Esophagus (tissue), 2 donors: ENCODE measurements at regions not wholly inside any gene's neighbourhood (a gene's known extent, or its start where the extent isn't known, plus 50 kb on each side); places are given as distances from the start of the nearest gene placed in this dataset.

Source experiments
- H3K27ac ChIP-seq, 2 donors: one replicate each; pipeline ENCODE4 v1.5.1; 2013; ENCODE audit warnings: low read depth in 2 of 2, mild to moderate bottlenecking in 2 of 2, inconsistent platforms in 1 of 2, low read length in 1 of 2, moderate library complexity in 1 of 2
- H3K27me3 ChIP-seq, 2 donors: one replicate each; pipeline ENCODE4 v1.6.1; 2013; ENCODE audit warnings: low read length in 2 of 2, control low read depth in 1 of 2, mild to moderate bottlenecking in 1 of 2; ENCODE audit not compliant: insufficient read depth in 2 of 2, control insufficient read depth in 1 of 2
- H3K36me3 ChIP-seq, 2 donors: one replicate each; pipeline ENCODE4 v1.6.1; 2013; ENCODE audit warnings: low read length in 1 of 2; ENCODE audit not compliant: control insufficient read depth in 2 of 2, insufficient read depth in 2 of 2
- H3K4me1 ChIP-seq, 2 donors: one replicate each; pipeline ENCODE4 v1.6.1; 2013; ENCODE audit warnings: low read length in 1 of 2; ENCODE audit not compliant: control insufficient read depth in 2 of 2, insufficient read depth in 2 of 2
- H3K4me3 ChIP-seq, 2 donors: one replicate each; pipeline ENCODE4 v1.5.1; 2013; ENCODE audit warnings: low read length in 2 of 2, mild to moderate bottlenecking in 2 of 2, low read depth in 1 of 2, moderate library complexity in 1 of 2
- H3K9me3 ChIP-seq, 2 donors: one replicate each; pipeline ENCODE4 v1.6.1; 2013; ENCODE audit warnings: mild to moderate bottlenecking in 2 of 2, low read depth in 1 of 2, low read length in 1 of 2, moderate library complexity in 1 of 2; ENCODE audit not compliant: control insufficient read depth in 2 of 2, insufficient read depth in 1 of 2
- WGBS, 2 donors: extraction: QIAGEN DNeasy Blood & Tissue Kit; methylation state at CpG; one replicate each; pipeline ENCODE4 v1.1.7; 2013; 5-methylcytosine and 5-hydroxymethylcytosine counted together
- donor health status: healthy with polysubstance abuse.
- donor health status: Bipolar disorder and iron deficiency.

DNA sequence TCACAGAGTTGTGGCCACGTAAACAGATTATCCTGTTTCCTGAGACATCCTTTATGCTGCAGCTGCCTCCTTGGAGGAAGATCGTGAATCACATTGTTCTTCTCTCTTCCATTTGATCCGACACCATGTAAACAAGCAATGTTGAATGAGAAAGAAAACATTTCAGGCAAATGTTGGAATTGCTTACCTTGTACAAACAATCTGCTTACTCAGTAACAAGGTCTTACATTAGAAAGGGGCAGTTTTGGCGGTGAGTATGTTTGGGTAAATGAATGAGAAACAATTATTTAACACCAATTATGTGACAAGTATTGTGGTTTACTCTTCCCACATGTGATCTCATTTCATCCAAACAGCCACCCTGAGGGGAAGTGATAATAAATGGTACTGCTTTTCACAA, 637.8 kb downstream of the RAB28 start:
- Histone ChIP-seq H3K36me3 (no peaks in the 10 kb centered on the region), H3K4me1 (no peaks in the 10 kb centered on the region), H3K27ac (no peak overlapping the region), H3K9me3 (no peaks in the 10 kb centered on the region), H3K27me3 (no peaks in the 10 kb centered on the region), H3K4me3 (no peak overlapping the region)
- 39 to 50% methylated on average over 4 of the region's 4 CpGs for WGBS, 2 donors

GRCh38 chr4:12844141-12844540, 640.0 kb downstream of the RAB28 start:
- H3K36me3 ChIP-seq, result no peaks in the 10 kb centered on the region
- H3K4me1 ChIP-seq, result no peaks in the 10 kb centered on the region
- no peak overlapping the region for H3K27ac ChIP-seq
- no peaks in the 10 kb centered on the region for H3K9me3 ChIP-seq
- no peaks in the 10 kb centered on the region for H3K27me3 ChIP-seq
- 85 to 86% methylated on average over 2 of the region's 2 CpGs for WGBS, 2 donors
- H3K4me3 ChIP-seq, result no peak overlapping the region

DNA sequence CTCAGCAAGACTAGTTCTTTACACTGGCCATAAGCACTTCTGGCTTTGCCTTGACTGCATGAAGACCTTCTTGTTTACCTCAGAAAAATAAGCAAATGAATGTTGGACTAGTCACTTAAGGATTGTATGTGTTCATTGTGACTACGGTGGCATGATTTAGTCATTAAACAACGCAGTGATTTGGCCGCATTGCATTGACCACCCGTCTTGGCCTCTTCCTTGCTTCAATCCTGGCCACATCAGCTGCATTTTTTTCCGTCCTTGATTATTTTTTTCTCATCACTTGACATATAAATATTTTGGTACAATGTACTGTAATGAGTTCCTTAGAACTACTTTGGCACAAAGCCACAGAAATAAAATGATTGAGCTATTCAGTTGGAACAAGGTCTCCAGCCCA, 656.2 kb downstream of the RAB28 start:
- H3K9me3 ChIP-seq, result no peaks in the 10 kb centered on the region
- no peaks in the 10 kb centered on the region for H3K36me3 ChIP-seq
- 65 to 71% methylated on average over 5 of the region's 5 CpGs for whole genome bisulfite sequencing, 2 donors
- H3K27me3 ChIP-seq, result no peaks in the 10 kb centered on the region
- H3K4me3 ChIP-seq, result no peak overlapping the region
- no peak overlapping the region for H3K27ac ChIP-seq
- no peaks in the 10 kb centered on the region for H3K4me1 ChIP-seq

GRCh38 chr4:12791536-12791935, 692.6 kb downstream of the RAB28 start:
- WGBS, 2 donors, result 55 to 62% methylated on average over 4 of the region's 4 CpGs
- Histone ChIP-seq H3K27me3 (no peaks in the 10 kb centered on the region), H3K36me3 (no peaks in the 10 kb centered on the region), H3K27ac (no peak overlapping the region), H3K9me3 (peaks cover 3 to 8% of the 10 kb centered on the region in 2 donors), H3K4me1 (no peaks in the 10 kb centered on the region), H3K4me3 (no peak overlapping the region)

GRCh38 chr4:12787261-12787660, 696.9 kb downstream of the RAB28 start:
- no peak overlapping the region for H3K27ac ChIP-seq
- 83% methylated on average over 1 of the region's 1 CpG for WGBS, 2 donors
- no peaks in the 10 kb centered on the region for H3K36me3 ChIP-seq
- H3K4me1 ChIP-seq, result no peaks in the 10 kb centered on the region
- H3K4me3 ChIP-seq, result no peak overlapping the region
- H3K27me3 ChIP-seq, result no peaks in the 10 kb centered on the region
- H3K9me3 ChIP-seq, result peaks cover 3 to 9% of the 10 kb centered on the region in 2 donors

DNA sequence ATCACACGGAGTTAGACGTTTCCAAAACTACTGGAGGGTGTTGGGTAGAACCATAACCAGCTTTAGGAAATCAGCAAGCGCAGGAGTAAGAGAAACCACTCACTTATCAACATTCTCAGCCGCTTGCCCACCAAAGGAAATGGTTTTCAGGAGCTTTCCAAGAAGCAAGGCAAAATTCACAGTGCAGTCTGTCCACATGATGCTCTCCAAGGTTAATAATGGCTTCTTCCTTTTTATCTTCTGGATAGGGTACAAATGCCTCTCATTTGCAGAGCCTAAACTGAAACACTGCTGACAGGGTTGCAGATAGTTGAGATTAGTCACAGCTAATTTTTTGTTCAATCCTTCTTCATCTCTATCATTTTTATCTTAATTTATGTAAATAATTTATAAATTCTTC, 705.4 kb downstream of the RAB28 start:
- H3K27ac ChIP-seq, result no peak overlapping the region
- H3K36me3 ChIP-seq, result no peaks in the 10 kb centered on the region
- no peaks in the 10 kb centered on the region for H3K9me3 ChIP-seq
- H3K4me1 ChIP-seq, result no peaks in the 10 kb centered on the region
- H3K4me3 ChIP-seq, result no peak overlapping the region
- 76 to 80% methylated on average over 4 of the region's 4 CpGs for WGBS, 2 donors
- no peaks in the 10 kb centered on the region for H3K27me3 ChIP-seq

DNA sequence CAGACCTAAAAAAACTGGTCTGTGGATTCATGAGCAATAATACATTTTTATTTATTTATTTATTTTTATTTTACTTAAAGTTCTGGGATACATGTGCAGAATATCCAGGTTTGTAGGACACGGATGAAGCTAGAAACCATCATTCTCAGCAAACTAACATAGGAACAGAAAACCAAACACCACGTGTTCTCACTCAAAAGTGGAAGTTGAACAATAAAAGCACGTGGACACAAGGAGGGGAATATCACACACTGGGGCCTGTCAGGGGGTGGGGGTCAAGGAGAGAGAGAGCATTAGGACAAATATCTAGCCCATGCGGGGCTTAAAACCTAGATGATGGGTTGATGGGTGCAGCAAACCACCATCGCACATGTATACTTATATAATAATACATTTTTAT, 705.9 kb downstream of the RAB28 start:
- no peaks in the 10 kb centered on the region for H3K27me3 ChIP-seq
- H3K4me3 ChIP-seq, result no peak overlapping the region
- no peaks in the 10 kb centered on the region for H3K9me3 ChIP-seq
- no peak overlapping the region for H3K27ac ChIP-seq
- 77 to 84% methylated on average over 5 of the region's 5 CpGs for WGBS, 2 donors
- no peaks in the 10 kb centered on the region for H3K4me1 ChIP-seq
- no peaks in the 10 kb centered on the region for H3K36me3 ChIP-seq

DNA sequence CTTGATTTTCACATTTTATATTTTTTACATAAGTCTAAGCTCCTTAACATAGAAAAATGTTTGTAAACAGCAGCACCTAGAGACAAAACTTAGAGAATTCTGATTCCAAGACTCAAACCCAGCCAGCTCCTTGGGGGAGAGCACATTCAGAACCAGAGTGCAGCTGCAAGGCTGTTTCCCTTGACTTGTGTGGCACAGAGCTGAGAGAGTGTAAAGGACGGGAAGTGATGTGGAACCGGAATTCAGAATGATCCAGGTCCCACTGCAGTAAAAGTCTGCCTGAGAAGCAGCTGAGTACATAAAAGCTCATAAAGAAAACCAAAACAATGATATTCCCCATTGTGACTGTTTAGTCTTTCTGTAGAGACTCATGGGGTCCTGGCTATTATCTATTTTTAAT, 713.8 kb downstream of the RAB28 start:
- Histone ChIP-seq H3K36me3 (no peaks in the 10 kb centered on the region), H3K27ac (no peak overlapping the region), H3K9me3 (no peaks in the 10 kb centered on the region), H3K4me3 (no peak overlapping the region), H3K27me3 (no peaks in the 10 kb centered on the region), H3K4me1 (no peaks in the 10 kb centered on the region)
- 32 to 40% methylated on average over 2 of the region's 2 CpGs for WGBS, 2 donors

DNA sequence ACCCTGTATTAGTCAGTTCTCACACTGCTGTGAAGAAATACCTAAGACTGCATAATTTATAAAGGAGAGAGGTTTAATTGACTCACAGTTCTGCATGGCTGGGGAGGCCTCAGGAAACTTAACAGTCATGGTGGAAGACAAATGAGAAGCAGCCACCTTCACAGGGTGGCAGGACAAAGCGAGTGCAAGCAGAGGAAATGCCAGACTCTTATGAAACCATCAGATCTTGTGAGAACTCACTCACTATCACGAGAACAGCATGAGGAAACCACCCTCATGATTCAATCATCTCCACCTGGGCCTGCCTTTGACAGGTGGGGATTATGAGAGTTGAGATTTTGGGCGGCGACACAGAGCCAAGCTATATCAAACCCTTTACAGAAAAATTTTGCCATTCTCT, 722.4 kb downstream of the RAB28 start:
- Histone ChIP-seq H3K27ac (no peak overlapping the region), H3K4me3 (no peak overlapping the region), H3K36me3 (no peaks in the 10 kb centered on the region), H3K27me3 (no peaks in the 10 kb centered on the region), H3K9me3 (no peaks in the 10 kb centered on the region), H3K4me1 (no peaks in the 10 kb centered on the region)
- 64 to 67% methylated on average over 4 of the region's 4 CpGs for WGBS, 2 donors

DNA sequence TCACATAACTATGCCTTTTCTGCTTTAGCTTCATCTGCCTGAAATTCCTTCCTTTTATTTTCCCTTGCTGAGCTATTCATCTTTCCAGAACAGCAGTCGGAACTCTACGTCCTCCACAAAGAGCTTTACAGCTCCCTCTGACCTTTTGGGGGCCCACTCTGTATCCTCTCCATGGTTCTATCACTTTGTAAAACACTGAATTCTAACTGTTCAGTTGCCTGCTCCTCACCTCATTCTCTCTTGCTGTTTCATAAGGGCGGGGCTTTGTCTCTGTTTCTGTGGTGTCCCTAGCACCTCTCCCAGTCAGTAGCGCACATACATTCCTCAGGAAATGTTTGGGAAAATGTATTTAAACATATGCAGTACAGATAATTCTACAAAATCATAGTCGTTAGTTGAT, 737.0 kb downstream of the RAB28 start:
- no peaks in the 10 kb centered on the region for H3K9me3 ChIP-seq
- H3K4me3 ChIP-seq, result no peak overlapping the region
- H3K27ac ChIP-seq, result no peak overlapping the region
- no peaks in the 10 kb centered on the region for H3K27me3 ChIP-seq
- WGBS, 2 donors, result 60 to 68% methylated on average over 5 of the region's 5 CpGs
- H3K4me1 ChIP-seq, result no peaks in the 10 kb centered on the region
- H3K36me3 ChIP-seq, result no peaks in the 10 kb centered on the region
